NT2/D1 (cell line): ENCODE measurements at regions not wholly inside any gene's neighbourhood (a gene's known extent, or its start where the extent isn't known, plus 50 kb on each side); places are given as distances from the start of the nearest gene placed in this dataset.

Experiments
- SUZ12 ChIP-seq: IDR thresholded peaks from 2 replicates; pipeline ENCODE4 v1.6.1; 2011; ENCODE audit not compliant: insufficient read length, insufficient read depth; ENCODE audit errors: extremely low read depth
- YY1 ChIP-seq: IDR thresholded peaks from 2 replicates; pipeline ENCODE4 v1.6.1; 2011; ENCODE audit not compliant: insufficient read length, insufficient read depth
- ZNF274 ChIP-seq: IDR thresholded peaks from 2 replicates; pipeline ENCODE4 v1.6.1; 2011; ENCODE audit warnings: mild to moderate bottlenecking, low read depth, low read length

DNA sequence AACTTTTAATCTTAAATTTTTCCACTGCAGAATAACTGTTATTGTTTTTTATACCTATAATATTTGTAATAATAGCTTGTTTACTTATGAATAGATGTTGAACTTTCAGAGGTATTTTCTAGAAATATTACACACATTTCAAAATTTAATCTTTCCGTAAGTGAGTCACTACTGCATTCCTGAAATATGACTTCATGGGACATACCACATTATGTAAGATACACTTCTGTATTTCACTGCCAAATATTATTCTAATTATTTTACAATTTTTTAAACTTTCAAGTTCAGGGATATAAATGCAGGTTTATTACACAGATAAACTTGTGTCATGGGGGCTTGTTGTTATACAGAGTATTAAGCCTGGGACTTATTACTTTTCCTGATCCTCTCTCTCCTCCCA, 2220.5 kb downstream of the NCAM2 start:
- TF ChIP-seq ZNF274 (no peak), SUZ12 (no peak), YY1 (no peak)
